NB4 (cell line): ENCODE measurements at regions not wholly inside any gene's neighbourhood (a gene's known extent, or its start where the extent isn't known, plus 50 kb on each side); places are given as distances from the start of the nearest gene placed in this dataset.

Experiments used
- POLR2A ChIP-seq: IDR thresholded peaks from 2 replicates; pipeline ENCODE4 v1.6.1; 2011; ENCODE audit warnings: mild to moderate bottlenecking; ENCODE audit not compliant: insufficient read length; ENCODE audit errors: extremely low read depth
- TF ChIP-seq, protein P1 (sequence below): IDR thresholded peaks from one replicate; pipeline ENCODE4 v1.5.1; 2012; ENCODE audit warnings: low read depth, low read length

DNA sequence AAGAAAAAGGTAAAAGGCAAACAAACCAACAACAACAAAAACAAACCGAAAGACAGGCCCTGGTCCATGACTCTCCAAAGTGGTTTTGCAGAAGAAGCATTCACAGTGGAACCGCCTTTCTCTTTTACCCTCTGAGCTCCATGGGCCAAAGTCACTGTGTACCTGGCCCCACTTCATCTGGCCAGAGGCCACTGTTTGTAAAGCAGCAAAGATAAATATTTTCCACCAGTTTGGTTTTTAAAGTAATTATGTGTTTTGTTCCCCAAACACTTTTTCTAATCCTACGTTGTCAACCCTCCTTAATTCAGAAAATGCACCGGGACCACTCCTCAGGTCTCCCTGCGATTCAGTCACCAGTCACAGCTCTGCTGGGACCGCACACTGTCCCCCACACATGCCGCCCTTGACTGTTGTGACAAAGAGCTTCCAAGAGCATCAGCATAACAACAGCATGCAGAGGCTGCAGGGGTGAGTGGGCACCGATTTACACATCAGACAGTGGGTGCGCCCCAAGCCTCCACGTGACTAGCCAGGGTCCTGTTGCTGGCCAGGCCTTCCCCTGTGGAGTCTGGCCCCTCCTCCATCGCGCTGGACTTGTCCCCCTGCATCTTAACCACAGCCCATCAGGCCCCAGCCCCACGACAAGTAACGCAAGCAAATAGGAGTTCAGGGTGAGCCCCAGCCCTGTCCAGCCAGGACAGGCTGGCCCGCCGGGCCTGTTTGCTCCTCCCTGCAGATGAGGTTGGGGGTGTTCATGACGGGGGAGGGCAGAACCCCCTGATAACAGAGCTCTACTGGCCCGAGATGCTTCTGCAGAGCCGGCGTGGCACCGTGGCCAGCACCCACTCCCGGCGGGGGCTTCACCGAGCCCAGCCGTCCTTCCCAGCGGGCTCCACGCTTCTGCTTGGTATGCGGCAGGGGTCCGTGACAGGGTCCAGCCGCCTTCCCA, 65.2 kb upstream of the DIO3 start:
- no peak for TF ChIP-seq POLR2A
- TF ChIP-seq, protein P1, sequence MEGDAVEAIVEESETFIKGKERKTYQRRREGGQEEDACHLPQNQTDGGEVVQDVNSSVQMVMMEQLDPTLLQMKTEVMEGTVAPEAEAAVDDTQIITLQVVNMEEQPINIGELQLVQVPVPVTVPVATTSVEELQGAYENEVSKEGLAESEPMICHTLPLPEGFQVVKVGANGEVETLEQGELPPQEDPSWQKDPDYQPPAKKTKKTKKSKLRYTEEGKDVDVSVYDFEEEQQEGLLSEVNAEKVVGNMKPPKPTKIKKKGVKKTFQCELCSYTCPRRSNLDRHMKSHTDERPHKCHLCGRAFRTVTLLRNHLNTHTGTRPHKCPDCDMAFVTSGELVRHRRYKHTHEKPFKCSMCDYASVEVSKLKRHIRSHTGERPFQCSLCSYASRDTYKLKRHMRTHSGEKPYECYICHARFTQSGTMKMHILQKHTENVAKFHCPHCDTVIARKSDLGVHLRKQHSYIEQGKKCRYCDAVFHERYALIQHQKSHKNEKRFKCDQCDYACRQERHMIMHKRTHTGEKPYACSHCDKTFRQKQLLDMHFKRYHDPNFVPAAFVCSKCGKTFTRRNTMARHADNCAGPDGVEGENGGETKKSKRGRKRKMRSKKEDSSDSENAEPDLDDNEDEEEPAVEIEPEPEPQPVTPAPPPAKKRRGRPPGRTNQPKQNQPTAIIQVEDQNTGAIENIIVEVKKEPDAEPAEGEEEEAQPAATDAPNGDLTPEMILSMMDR, result no peak
